ENCODE measurements at regions not wholly inside any gene's neighbourhood (a gene's known extent, or its start where the extent isn't known, plus 50 kb on each side); places are given as distances from the start of the nearest gene placed in this dataset.
"Not testable (repeated sequence)": the region's sequence is repeated elsewhere in the genome, so short reads cannot be mapped to it uniquely, and the experiment has no call there.

DNA sequence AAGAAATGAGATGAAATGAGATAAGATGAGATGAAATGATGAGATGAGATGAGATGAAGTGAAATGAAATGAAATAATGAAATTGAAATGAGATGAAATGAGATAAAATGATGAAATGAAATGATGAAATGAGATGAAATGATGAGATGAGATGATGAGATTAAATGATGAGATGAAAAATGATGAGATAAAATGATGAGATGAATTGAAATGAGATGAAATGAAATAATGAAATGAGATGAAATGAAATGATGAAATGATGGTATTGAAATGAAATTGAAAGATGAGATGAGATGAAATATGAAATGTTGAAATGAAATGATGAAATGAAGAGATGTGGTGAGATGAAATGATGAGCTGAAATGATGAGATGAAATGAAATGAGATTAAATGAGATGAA is 231.0 kb downstream of the GOLGA6L6 start:
- TF ChIP-seq CTCF (IDR thresholded peaks at IDR 0.05), result no peak
- H3K4me3 ChIP-seq, result no peak overlapping the region
- no peak for DNase-seq (ENCODE audit: low spot score)
- no peak overlapping the region for H3K27ac ChIP-seq

DNA sequence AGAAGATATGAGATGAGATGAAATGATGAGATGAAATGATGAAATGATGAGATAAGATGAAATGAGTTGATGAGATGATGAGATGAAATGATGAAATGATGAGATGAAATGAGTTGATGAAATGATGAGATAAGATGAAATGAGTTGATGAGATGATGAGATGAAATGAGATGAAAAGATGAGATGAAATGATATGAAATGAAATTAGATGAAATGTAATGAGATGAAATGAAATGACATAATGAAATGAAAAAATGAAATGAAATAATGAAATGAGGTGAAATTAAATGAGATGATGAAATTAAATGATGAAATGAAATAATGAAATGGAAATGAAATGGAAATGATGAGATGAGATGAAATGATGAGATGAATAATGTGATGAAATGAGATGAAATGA is 231.6 kb downstream of the GOLGA6L6 start:
- not testable (repeated sequence) for H3K27ac ChIP-seq; H3K4me3 ChIP-seq; DNase-seq (ENCODE audit: low spot score)

DNA sequence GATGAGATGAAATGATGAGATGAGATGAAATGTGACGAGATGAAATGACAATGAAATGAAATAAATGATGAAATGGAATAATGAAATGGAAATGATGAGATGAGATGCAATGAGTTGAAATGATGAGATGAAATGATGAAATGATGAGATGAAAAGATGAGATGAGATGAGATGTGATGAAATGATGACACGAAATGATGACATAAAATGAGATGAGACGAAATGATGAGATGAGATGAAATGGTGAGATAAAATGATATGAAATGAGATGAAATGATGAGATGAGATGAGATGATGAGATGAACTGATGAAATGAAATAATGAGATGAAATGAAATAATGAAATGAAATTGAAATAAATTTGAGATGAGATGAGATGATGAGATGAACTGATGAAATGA is 232.2 kb downstream of the GOLGA6L6 start:
- H3K27ac ChIP-seq; H3K4me3 ChIP-seq; DNase-seq (ENCODE audit: low spot score): not testable (repeated sequence)

DNA sequence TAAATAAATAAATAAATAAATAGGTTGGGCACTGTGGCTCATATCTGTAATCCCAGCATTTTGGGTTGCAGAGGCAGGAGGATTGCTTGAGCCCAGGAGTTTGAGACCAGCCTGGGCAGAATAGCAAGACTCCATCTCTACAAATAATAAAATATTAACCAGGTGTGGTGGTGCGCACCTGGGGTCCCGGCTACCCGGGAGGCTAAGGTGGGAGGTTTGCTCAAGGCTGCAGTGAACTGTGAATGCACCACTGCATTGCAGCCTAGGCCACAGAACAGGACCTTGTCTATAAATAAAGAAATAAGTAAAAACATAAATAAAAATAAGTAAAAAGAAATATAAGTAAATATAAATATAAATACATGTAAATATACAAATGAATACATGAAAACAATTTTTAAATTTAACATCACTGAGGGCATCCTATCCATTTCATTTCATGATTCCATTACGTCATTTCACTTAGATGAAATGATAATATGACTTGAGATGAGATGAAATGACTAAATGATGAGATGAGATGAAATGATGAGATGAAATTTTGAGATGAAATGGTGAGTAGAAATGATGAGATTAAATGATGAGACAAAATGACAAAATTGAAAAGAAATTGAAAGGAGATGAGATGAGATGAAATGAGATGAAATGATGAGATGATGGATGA is 233.4 kb downstream of the GOLGA6L6 start:
- not testable (repeated sequence) for DNase-seq (ENCODE audit: low spot score); H3K4me3 ChIP-seq; H3K27ac ChIP-seq

GRCh38 chr15:20307137-20307536 is 234.5 kb downstream of the GOLGA6L6 start:
- DNase-seq (ENCODE audit: low spot score); H3K27ac ChIP-seq; H3K4me3 ChIP-seq: not testable (repeated sequence)

DNA sequence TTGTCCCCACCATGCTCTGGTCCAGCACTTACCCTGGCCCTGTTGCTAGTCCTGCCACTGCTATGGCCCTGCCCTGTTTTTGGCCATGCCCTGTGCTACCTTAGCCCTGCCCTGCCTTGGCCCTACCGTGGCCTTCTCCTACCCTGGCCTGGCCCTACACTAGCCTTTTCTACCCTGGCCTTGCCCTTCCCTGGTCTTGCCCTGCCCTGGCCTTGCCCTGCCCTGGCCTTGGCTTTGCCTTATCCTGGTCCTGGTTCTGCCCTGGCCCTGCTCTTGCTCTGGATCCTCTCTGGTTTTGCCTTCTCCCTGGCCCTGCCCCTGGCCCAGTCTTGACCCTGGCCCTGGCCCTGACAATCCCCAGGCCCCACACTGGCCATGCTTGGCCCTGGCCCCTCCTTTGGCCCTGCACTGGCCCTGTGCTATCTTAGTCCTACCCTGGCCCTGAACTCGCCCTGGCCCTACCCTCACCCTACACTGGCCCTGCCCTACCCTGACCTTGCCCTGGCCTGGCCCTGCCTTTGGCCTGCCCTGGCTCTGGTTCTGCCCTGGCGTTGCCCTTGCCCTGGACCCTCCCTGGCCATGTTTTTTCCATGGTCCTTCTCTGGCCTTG is 235.0 kb downstream of the GOLGA6L6 start:
- not testable (repeated sequence) for H3K27ac ChIP-seq; DNase-seq (ENCODE audit: low spot score); H3K4me3 ChIP-seq

DNA sequence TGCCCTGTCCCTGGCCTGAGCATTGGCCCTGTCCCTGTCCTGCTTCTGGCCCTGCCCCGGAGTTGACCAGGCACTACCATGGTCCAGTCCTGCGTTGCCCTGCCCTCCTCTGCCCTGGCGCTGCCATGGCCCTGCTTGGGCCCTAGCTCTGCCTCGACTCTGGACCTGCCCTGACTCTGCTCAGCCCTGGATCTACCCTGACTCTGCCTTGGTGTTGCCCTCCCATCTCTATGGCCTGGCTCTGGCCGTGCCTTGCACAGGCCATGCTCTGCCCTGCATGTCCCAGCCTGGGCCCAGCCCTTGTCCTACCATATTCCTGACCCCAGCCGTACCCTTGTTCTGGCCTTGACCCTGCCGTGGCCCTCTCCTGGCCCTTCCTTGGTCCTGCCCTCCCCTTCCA is 235.7 kb downstream of the GOLGA6L6 start:
- not testable (repeated sequence) for DNase-seq (ENCODE audit: low spot score); H3K27ac ChIP-seq; H3K4me3 ChIP-seq

GRCh38 chr15:20305015-20305465 is 236.6 kb downstream of the GOLGA6L6 start:
- H3K27ac ChIP-seq; H3K4me3 ChIP-seq; DNase-seq (ENCODE audit: low spot score): not testable (repeated sequence)

DNA sequence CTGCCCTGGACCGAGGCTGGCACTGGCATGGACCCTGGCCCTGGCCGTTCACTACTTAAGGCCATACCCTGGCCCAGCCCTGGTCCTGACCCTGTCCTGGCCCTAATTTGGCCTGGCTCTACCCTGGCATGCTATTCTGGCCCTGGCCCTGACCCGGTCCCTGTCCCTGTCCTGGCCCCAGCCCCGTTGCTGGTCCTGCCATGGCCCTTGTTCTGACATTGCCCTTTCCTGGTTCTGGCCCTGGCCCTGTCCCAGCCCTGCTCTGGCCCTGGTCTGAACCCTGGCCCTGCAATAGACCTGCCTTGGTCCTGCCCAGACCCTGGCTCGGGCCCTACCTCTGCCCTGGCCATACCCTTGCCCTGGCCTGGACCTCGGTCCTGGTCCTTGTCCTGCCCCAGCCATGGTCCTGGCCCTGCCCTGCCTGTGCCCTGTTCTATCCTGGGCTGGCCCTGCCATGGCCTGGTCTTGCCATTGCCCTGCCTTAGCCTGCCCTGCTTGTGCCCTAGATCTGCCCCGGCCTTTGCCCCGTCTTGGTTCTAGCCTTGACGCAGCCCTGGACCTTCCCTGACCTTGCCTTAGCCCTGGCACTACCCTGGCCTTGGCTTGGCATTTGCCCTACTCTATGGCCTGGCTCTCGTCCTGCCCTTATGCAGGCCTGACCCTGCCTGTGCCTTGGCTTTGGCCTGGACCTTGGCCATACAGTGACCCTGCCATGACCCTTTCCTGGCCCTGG is 237.2 kb downstream of the GOLGA6L6 start:
- H3K27ac ChIP-seq; DNase-seq (ENCODE audit: low spot score); H3K4me3 ChIP-seq: not testable (repeated sequence)

- not testable (repeated sequence) for H3K4me3 ChIP-seq; DNase-seq (ENCODE audit: low spot score)
These were observed 238.1 kb downstream of the GOLGA6L6 start for GRCh38 chr15:20303248-20304171.

DNA sequence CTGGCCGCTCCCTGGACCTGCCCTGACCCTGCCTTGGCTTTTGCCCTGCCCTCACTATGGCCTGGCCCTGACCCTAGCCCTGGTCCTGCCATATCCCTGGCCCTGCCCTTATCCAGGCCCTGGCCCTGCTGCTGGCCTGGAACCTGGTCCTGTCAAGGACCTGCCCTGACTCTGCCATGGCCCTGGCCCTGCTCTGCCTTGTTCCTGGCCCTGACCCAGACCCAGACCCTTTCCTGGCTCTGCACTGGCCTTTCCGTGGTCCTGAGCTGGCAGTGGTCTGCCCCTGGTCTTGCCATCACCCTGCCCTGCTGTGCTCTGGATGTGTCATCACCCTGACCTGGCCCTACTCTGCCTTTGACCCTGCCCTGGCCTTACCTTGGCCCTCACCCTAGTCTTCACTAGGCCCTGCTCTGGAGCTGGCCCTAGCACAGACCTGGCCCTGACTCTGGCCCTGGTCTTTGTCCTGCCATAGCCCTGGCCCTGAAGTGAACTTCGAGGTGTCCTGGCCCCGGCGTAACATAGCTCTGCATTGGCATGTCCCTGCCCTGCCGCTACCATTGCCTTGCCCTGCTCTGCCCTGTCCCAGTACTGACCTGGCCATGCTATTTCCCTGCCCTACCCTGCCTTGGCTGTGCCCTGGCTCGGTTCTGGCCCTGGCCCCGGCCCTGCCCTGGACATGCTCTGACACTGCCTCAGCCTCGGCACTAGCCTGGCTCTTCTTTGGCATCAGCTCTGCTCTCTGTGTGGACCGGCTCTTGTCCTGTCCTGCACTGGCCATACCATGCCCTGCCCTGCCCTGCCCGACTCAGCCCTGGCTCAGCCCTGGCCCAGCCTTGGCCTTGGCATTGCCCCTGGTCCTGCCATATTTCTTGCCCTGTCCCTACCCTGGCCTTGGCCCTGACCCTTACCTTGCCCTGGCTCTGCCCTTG is 239.2 kb downstream of the GOLGA6L6 start:
- not testable (repeated sequence) for H3K4me3 ChIP-seq; DNase-seq (ENCODE audit: low spot score); H3K27ac ChIP-seq

More at GRCh38 chr15:20303248-20304171, 238.1 kb downstream of the GOLGA6L6 start:
- not testable (repeated sequence) for H3K27ac ChIP-seq

DNA sequence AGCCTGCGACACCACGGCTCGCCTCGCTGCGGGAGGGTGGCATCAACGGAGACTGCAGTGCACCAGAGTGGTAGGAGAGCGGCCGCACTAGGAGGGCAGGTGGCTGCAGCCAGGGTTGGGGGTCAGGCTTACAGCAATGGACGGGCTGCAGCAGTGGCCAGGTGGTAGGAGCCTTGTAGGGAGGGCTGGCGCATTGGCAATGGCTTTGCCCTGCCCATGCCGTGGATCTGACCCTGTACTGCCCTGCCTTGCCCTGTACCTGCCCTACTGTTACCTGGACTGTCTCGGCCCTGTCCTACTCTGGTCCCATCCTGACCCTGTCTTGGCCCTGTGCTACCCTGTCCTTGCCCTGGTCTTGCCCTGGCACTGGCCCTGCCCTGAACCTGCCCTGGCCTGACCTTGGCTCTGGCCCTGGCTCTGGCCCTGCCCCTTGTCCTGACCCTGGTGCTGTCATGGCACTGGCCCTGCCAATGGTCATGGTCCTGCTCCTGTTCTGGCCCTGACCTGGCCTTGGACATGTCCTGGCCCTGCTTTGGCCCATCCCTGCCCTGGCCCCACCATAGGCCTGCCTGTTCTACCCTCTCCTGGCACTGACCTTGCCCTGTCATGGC is 240.0 kb downstream of the GOLGA6L6 start:
- H3K27ac ChIP-seq; DNase-seq (ENCODE audit: low spot score); H3K4me3 ChIP-seq: not testable (repeated sequence)

- H3K4me3 ChIP-seq; H3K27ac ChIP-seq; DNase-seq (ENCODE audit: low spot score): not testable (repeated sequence)
These were observed 240.6 kb downstream of the GOLGA6L6 start for GRCh38 chr15:20301041-20301390.

- H3K27ac ChIP-seq; DNase-seq (ENCODE audit: low spot score); H3K4me3 ChIP-seq: not testable (repeated sequence)
These were observed 241.1 kb downstream of the GOLGA6L6 start for GRCh38 chr15:20300351-20301040.

DNA sequence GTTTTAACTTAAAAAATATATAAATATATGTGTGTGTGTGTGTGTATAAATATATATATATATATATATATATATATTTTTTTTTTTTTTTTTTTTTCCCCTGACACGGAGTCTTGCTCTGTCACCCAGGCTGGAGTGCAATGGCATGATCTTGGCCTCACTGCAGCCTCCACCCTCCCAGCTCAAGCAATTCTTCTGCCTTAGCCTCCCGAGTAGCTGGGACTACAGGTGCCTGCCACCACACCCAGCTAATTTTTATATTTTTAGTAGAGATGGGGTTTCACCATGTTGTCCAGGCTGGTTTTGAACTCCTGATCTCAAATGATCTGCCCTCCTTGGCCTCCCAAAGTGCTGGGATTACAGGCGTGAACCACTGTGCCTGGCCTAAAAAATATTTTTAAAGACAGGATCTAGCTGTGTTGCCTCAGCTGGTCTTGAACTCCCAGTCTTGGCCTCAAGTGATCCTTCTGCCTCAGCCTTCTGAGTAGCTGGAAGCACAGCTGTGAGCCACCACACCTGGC is 243.9 kb downstream of the GOLGA6L6 start:
- not testable (repeated sequence) for DNase-seq (ENCODE audit: low spot score); H3K27ac ChIP-seq; H3K4me3 ChIP-seq

Data from coronary artery (tissue), 2 donors.